ENCODE measurements at regions not wholly inside any gene's neighbourhood (a gene's known extent, or its start where the extent isn't known, plus 50 kb on each side); places are given as distances from the start of the nearest gene placed in this dataset.

DNA sequence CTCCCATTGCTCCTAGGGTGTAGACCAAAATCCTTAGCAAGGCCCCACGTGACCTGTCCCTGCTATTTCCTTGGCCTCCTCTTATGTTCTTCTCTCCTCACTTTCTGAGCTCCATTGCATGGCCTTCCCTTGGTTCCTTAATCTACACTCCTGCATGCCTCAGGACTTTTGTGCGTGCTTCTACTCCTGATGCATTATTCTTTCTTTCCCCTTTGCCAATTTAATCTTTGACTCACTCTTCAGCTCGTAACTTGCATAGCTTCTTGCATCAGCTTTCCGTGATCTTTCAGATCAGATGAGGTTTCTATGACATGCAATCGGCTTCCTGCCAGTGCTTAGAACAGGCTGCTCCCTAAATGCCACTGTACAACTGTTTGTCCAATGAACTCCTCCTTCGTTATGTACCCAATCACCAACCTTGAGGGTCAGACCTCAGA, 261.6 kb upstream of the CADM1 start:
- TF ChIP-seq, protein P1, sequence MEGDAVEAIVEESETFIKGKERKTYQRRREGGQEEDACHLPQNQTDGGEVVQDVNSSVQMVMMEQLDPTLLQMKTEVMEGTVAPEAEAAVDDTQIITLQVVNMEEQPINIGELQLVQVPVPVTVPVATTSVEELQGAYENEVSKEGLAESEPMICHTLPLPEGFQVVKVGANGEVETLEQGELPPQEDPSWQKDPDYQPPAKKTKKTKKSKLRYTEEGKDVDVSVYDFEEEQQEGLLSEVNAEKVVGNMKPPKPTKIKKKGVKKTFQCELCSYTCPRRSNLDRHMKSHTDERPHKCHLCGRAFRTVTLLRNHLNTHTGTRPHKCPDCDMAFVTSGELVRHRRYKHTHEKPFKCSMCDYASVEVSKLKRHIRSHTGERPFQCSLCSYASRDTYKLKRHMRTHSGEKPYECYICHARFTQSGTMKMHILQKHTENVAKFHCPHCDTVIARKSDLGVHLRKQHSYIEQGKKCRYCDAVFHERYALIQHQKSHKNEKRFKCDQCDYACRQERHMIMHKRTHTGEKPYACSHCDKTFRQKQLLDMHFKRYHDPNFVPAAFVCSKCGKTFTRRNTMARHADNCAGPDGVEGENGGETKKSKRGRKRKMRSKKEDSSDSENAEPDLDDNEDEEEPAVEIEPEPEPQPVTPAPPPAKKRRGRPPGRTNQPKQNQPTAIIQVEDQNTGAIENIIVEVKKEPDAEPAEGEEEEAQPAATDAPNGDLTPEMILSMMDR (IDR thresholded peaks at IDR 0.05; ENCODE audit: low read length): no peak
- no peak for TF ChIP-seq EZH2 (IDR thresholded peaks at IDR 0.05; ENCODE audit: borderline replicate concordance, low read length)

Measured in OCI-LY1 (cell line).